ENCODE measurements at regions not wholly inside any gene's neighbourhood (a gene's known extent, or its start where the extent isn't known, plus 50 kb on each side); places are given as distances from the start of the nearest gene placed in this dataset.

DNA sequence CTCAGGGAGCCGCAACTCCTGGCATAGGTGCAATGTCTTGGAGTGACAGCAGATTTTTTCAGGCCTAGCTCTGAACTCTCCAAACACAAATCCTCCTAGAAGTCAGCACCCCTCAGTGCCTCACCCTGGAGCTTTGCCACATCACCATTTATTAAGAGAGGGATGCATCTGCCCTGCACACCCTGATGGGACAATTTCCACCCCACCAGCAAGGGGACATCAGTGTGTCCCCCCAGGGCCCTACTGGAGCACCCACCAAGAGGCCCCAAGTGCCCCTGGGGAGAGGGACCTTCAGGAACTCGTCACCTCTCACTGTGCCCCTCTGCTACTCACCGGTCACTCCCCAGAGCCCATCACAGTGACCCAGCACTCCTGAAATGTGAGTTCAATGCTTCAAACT, 144.7 kb downstream of the NDUFA10 start:
- TF ChIP-seq, protein P1, sequence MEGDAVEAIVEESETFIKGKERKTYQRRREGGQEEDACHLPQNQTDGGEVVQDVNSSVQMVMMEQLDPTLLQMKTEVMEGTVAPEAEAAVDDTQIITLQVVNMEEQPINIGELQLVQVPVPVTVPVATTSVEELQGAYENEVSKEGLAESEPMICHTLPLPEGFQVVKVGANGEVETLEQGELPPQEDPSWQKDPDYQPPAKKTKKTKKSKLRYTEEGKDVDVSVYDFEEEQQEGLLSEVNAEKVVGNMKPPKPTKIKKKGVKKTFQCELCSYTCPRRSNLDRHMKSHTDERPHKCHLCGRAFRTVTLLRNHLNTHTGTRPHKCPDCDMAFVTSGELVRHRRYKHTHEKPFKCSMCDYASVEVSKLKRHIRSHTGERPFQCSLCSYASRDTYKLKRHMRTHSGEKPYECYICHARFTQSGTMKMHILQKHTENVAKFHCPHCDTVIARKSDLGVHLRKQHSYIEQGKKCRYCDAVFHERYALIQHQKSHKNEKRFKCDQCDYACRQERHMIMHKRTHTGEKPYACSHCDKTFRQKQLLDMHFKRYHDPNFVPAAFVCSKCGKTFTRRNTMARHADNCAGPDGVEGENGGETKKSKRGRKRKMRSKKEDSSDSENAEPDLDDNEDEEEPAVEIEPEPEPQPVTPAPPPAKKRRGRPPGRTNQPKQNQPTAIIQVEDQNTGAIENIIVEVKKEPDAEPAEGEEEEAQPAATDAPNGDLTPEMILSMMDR (IDR thresholded peaks at IDR 0.05; ENCODE audit: insufficient read depth, low read length) = no peak
- TF ChIP-seq GABPA (IDR thresholded peaks at IDR 0.05; ENCODE audit: low read depth) (no peak), POLR2AphosphoS5 (IDR thresholded peaks at IDR 0.05; ENCODE audit: low read depth) (no peak), REST (IDR thresholded peaks at IDR 0.05; ENCODE audit: insufficient replicate concordance, low read depth) (no peak)
